Skeletal muscle satellite cell (primary cell): ENCODE measurements at regions not wholly inside any gene's neighbourhood (a gene's known extent, or its start where the extent isn't known, plus 50 kb on each side); places are given as distances from the start of the nearest gene placed in this dataset.

Experiments
- H3K27me3 ChIP-seq: 2 replicates; pipeline ENCODE4 v1.7.0; 2013; ENCODE audit warnings: low read length; ENCODE audit not compliant: control insufficient read depth, insufficient read depth
- H3K36me3 ChIP-seq: 2 replicates; pipeline ENCODE4 v1.7.0; 2013; ENCODE audit warnings: mild to moderate bottlenecking, control low read depth, low read length; ENCODE audit not compliant: insufficient read depth
- H3K4me1 ChIP-seq: 2 replicates; pipeline ENCODE4 v1.7.0; 2013; ENCODE audit warnings: low read length; ENCODE audit not compliant: control insufficient read depth, insufficient read depth
- H3K4me2 ChIP-seq: 2 replicates; pipeline ENCODE4 v1.7.0; 2013; ENCODE audit warnings: mild to moderate bottlenecking, low read length
- H3K4me3 ChIP-seq: 2 replicates; pipeline ENCODE4 v1.7.0; 2013; ENCODE audit warnings: low read length
- H3K9ac ChIP-seq: 2 replicates; pipeline ENCODE4 v1.7.0; 2013; ENCODE audit warnings: mild to moderate bottlenecking, low read depth, low read length, moderate library complexity
- H3K9me3 ChIP-seq: replicated peaks from 2 replicates; pipeline ENCODE4 v1.7.0; 2013; ENCODE audit warnings: mild to moderate bottlenecking, control low read depth, low read length

- Histone ChIP-seq H3K4me1 (peaks cover 35% of the 10 kb centered on the region), H3K36me3 (no peaks in the 10 kb centered on the region), H3K9me3 (no peaks in the 10 kb centered on the region)
Observed at GRCh38 chr6:112804638-112805330, 457.7 kb downstream of the RFPL4B start.

DNA sequence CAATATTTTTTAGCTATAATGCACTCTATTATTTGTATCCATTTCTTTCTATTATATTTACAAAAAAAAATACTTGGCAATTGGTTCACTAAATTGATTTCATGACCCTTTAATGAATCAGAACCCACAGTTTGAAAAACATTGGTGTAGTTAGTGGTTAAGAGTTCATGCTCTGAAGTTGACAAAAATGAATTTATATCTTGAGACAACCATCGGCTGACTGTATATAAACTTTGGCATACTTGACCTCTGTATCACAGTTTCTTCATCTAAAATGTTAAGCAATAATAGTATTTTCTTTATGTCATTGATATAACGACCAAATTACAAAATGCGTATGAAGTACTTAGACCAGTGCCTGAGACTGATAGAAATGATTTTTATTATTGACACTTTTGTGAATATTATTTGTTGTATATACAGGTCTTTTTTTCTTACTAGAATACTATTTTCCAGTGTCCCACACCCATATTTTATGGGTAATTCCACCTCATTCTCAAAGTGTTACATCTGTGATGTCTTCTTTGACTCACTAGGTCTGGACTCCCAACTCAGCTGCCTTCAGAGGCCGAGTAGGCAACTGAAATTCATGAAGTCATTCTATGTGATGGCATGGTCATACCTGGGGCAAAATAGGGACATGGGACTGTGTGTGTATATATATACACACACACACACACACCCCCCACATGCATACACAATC is 459.2 kb downstream of the RFPL4B start:
- Histone ChIP-seq H3K9me3 (no peaks in the 10 kb centered on the region), H3K4me2 (peak overlapping the region; percentile 1), H3K4me1 (peaks cover 29% of the 10 kb centered on the region), H3K27me3 (no peaks in the 10 kb centered on the region), H3K9ac (no peak overlapping the region), H3K36me3 (no peaks in the 10 kb centered on the region), H3K4me3 (no peak overlapping the region)

More at GRCh38 chr6:112804638-112805330, 457.7 kb downstream of the RFPL4B start:
- Histone ChIP-seq H3K9ac (no peak overlapping the region), H3K4me3 (no peak overlapping the region), H3K4me2 (no peak overlapping the region), H3K27me3 (no peaks in the 10 kb centered on the region)

- Histone ChIP-seq H3K4me2 (no peak overlapping the region), H3K4me1 (no peaks in the 10 kb centered on the region), H3K9ac (no peak overlapping the region), H3K4me3 (no peak overlapping the region), H3K27me3 (no peaks in the 10 kb centered on the region), H3K9me3 (no peaks in the 10 kb centered on the region), H3K36me3 (no peaks in the 10 kb centered on the region)
Observed at GRCh38 chr6:112821476-112821875, 474.3 kb downstream of the RFPL4B start.

GRCh38 chr6:112822769-112823168 is 475.6 kb downstream of the RFPL4B start:
- H3K4me3 ChIP-seq, result no peak overlapping the region
- H3K4me2 ChIP-seq, result no peak overlapping the region
- H3K27me3 ChIP-seq, result no peaks in the 10 kb centered on the region
- H3K9ac ChIP-seq, result no peak overlapping the region
- H3K4me1 ChIP-seq, result no peaks in the 10 kb centered on the region
- no peaks in the 10 kb centered on the region for H3K9me3 ChIP-seq
- H3K36me3 ChIP-seq, result no peaks in the 10 kb centered on the region

- Histone ChIP-seq H3K9ac (no peak overlapping the region), H3K9me3 (no peaks in the 10 kb centered on the region), H3K36me3 (no peaks in the 10 kb centered on the region), H3K4me1 (no peaks in the 10 kb centered on the region), H3K4me3 (no peak overlapping the region), H3K4me2 (peak overlapping the region; percentile 16), H3K27me3 (no peaks in the 10 kb centered on the region)
Observed at GRCh38 chr6:112827793-112828192, 480.7 kb downstream of the RFPL4B start.

GRCh38 chr6:112831022-112831421 is 483.9 kb downstream of the RFPL4B start:
- H3K36me3 ChIP-seq, result no peaks in the 10 kb centered on the region
- H3K9me3 ChIP-seq, result no peaks in the 10 kb centered on the region
- H3K4me1 ChIP-seq, result peaks cover 15% of the 10 kb centered on the region
- H3K4me3 ChIP-seq, result no peak overlapping the region
- no peaks in the 10 kb centered on the region for H3K27me3 ChIP-seq
- no peak overlapping the region for H3K4me2 ChIP-seq
- no peak overlapping the region for H3K9ac ChIP-seq

- Histone ChIP-seq H3K9ac (no peak overlapping the region), H3K4me2 (peak overlapping the region; percentile 16), H3K27me3 (no peaks in the 10 kb centered on the region), H3K4me1 (peaks cover 15% of the 10 kb centered on the region), H3K9me3 (no peaks in the 10 kb centered on the region), H3K36me3 (no peaks in the 10 kb centered on the region), H3K4me3 (no peak overlapping the region)
Observed at GRCh38 chr6:112833581-112834131, 486.5 kb downstream of the RFPL4B start.

DNA sequence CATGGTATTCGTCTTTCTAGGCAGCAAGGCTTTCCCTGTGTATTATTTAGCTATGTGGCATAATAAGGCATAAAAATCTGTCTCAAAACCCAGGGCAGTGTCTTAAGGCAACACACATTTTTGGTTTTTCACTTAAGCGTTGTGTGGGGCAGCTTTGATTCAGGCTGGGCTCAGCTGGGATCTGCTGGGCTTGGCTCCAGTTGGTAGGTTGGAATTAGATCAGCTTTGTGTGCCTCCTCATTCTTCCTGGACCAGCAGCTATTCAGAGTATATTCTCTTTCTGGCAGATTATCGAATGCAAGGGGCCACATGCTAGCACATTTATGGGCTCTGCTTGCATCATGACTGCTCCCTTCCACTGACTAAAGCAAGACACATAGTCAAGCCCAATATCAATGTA is 487.9 kb downstream of the RFPL4B start:
- no peak overlapping the region for H3K9ac ChIP-seq
- peaks cover 15% of the 10 kb centered on the region for H3K4me1 ChIP-seq

DNA sequence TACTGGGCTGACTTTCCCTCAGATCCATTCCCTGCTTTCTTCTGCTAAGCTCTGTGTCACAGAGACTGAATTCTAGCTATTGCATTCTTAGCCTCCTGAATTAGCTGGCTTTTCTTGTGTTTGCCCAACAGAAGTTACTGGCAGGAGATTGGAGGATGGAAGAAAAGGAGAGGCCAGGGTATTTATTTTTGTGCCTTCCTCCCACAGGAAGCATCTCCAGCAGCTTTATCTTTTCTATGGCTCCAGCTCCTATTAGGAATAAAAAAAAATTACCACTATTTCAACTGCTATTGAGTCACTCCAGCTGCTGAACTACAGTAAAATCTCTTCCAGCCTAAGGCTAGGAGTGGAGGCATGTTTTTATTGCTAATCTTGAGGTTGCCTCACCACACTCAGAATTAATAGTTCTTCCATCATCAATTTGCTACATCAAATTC is 492.4 kb downstream of the RFPL4B start:
- Histone ChIP-seq H3K4me1 (no peaks in the 10 kb centered on the region), H3K4me3 (no peak overlapping the region), H3K4me2 (no peak overlapping the region), H3K36me3 (no peaks in the 10 kb centered on the region), H3K27me3 (no peaks in the 10 kb centered on the region), H3K9ac (no peak overlapping the region), H3K9me3 (no peaks in the 10 kb centered on the region)

More for the DNA sequence above, 487.9 kb downstream of the RFPL4B start:
- Histone ChIP-seq H3K4me2 (no peak overlapping the region), H3K9me3 (no peaks in the 10 kb centered on the region), H3K36me3 (no peaks in the 10 kb centered on the region), H3K27me3 (no peaks in the 10 kb centered on the region), H3K4me3 (no peak overlapping the region)

- no peaks in the 10 kb centered on the region for H3K27me3 ChIP-seq
- no peaks in the 10 kb centered on the region for H3K36me3 ChIP-seq
- no peak overlapping the region for H3K4me3 ChIP-seq
- no peaks in the 10 kb centered on the region for H3K9me3 ChIP-seq
- no peaks in the 10 kb centered on the region for H3K4me1 ChIP-seq
- no peak overlapping the region for H3K4me2 ChIP-seq
- no peak overlapping the region for H3K9ac ChIP-seq
Observed at GRCh38 chr6:112841553-112842329, 494.6 kb downstream of the RFPL4B start.

DNA sequence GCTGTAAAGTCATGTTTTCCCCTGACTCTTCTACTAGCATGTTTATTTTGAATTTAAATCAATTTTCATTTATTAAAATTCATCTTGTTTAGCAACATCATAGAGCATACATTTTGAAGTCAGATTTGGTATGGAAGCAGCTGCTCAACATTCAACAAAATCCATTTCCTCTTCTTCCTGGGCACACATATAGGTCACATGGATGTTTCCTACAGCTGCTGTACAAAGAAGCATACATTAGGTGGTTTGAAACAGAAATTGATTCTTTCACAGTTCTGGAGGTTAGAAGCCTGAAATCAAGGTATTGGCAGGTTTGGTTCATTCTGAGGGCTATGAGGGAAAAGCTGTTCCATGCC is 495.2 kb downstream of the RFPL4B start:
- Histone ChIP-seq H3K4me1 (no peaks in the 10 kb centered on the region), H3K9me3 (no peaks in the 10 kb centered on the region), H3K4me3 (no peak overlapping the region), H3K9ac (no peak overlapping the region), H3K4me2 (no peak overlapping the region), H3K36me3 (no peaks in the 10 kb centered on the region), H3K27me3 (no peaks in the 10 kb centered on the region)
